ENCODE measurements at regions not wholly inside any gene's neighbourhood (a gene's known extent, or its start where the extent isn't known, plus 50 kb on each side); places are given as distances from the start of the nearest gene placed in this dataset.

GRCh38 chr10:79018521-79019011 is 50.2 kb upstream of the ZMIZ1 start:
- ChIA-PET CTCF (no interaction called here), POLR2A (ENCODE audit: unreplicated experiment) (no interaction called here)
- H2AFZ ChIP-seq (ENCODE audit: low read length): no peak overlapping the region

More at GRCh38 chr10:79018521-79019011, 50.2 kb upstream of the ZMIZ1 start:
- H3K4me1 ChIP-seq (ENCODE audit: insufficient read depth, low read length): no peaks in the 10 kb centered on the region
- H3K4me2 ChIP-seq (ENCODE audit: low read length): no peak overlapping the region
- DNase-seq (no peak), ATAC-seq (peak; percentile 18)
- H3K4me3 ChIP-seq (ENCODE audit: low read length): no peak overlapping the region
- no TSS peak for BruUV-seq (replicated peaks)
- no peaks in the 10 kb centered on the region for H3F3A ChIP-seq (ENCODE audit: low read length, unreplicated experiment)
- no peak overlapping the region for H3K27ac ChIP-seq (ENCODE audit: low read length)
- H3K36me3 ChIP-seq (ENCODE audit: low read depth, low read length): no peaks in the 10 kb centered on the region
- TF ChIP-seq CTCF (conservative IDR thresholded peaks at IDR 0.05; ENCODE audit: low read depth, low read length): no peak
- no peak for TF ChIP-seq EZH2phosphoT487 (IDR thresholded peaks at IDR 0.05; ENCODE audit: borderline replicate concordance, low read length)
- TF ChIP-seq EZH2 (IDR thresholded peaks at IDR 0.05; ENCODE audit: low read length, unreplicated experiment): no peak
- no peak overlapping the region for H3K9ac ChIP-seq (ENCODE audit: low read length)
- H3K9me3 ChIP-seq (ENCODE audit: low read length): peaks cover 4% of the 10 kb centered on the region; the same call in 1 of the 2 replicates
- H3K9me2 ChIP-seq (replicated peaks; ENCODE audit: low read length): no peaks in the 10 kb centered on the region
- intact Hi-C loops (cut with micrococcal nuclease): no loop called here
- peaks cover 34% of the 10 kb centered on the region for H3K27me3 ChIP-seq (ENCODE audit: low read length)
- H3K79me2 ChIP-seq (ENCODE audit: low read length): no peaks in the 10 kb centered on the region
- H4K20me1 ChIP-seq (ENCODE audit: low read length): no peaks in the 10 kb centered on the region

Measured in PC-3 (cell line).